H1 (cell line): ENCODE measurements at regions not wholly inside any gene's neighbourhood (a gene's known extent, or its start where the extent isn't known, plus 50 kb on each side); places are given as distances from the start of the nearest gene placed in this dataset.

Source experiments
- CTCF ChIA-PET: fragments of 300-600 bp; sonication (Branson Sonifier 250); formaldehyde crosslinking; loops from one replicate; lab custom pipeline; 2021; ENCODE audit not compliant: partially characterized antibody; lab: Charles Lee
- POLR2A ChIA-PET: fragments of 300-600 bp; sonication (Branson Sonifier 250); formaldehyde crosslinking; loops from one replicate; lab custom pipeline; 2021; ENCODE audit warnings: inconsistent platforms; ENCODE audit not compliant: partially characterized antibody; lab: Charles Lee
- DNase-seq, 2 experiments: peaks; one replicate each; pipeline versions ENCODE4 v3.0.0 to v3.0.0-alpha.2; 2010 to 2022; ENCODE audit warnings: low spot score in 2 of 2, low read depth in 1 of 2, mixed read lengths in 1 of 2
- FAIRE-seq: peaks from 2 replicates; lab custom pipeline; 2011; peaks lifted over from hg19 to GRCh38; lab: Jason Lieb, UNC
- H2AFZ ChIP-seq: 2 replicates; pipeline ENCODE4 v1.8.1; 2012; ENCODE audit warnings: low read length, inconsistent platforms
- H2AK5ac ChIP-seq: 2 replicates; pipeline ENCODE4 v1.6.1; 2013; ENCODE audit warnings: low read depth, low read length
- H2BK120ac ChIP-seq: replicated peaks from 2 replicates; pipeline ENCODE3; 2013; ENCODE audit warnings: low read depth, low read length, inconsistent platforms
- H2BK12ac ChIP-seq: 2 replicates; pipeline ENCODE4 v1.6.1; 2013; ENCODE audit warnings: low read depth, low read length
- H2BK15ac ChIP-seq: 2 replicates; pipeline ENCODE4 v1.6.1; 2013; ENCODE audit warnings: low read length
- H2BK20ac ChIP-seq: 2 replicates; pipeline ENCODE4 v1.6.1; 2013; ENCODE audit warnings: low read length
- H2BK5ac ChIP-seq: 2 replicates; pipeline ENCODE4 v1.6.1; 2013; ENCODE audit warnings: low read depth, low read length
- H3K14ac ChIP-seq: 2 replicates; pipeline ENCODE4 v1.6.1; 2013; ENCODE audit warnings: inconsistent platforms; ENCODE audit not compliant: insufficient read length
- H3K18ac ChIP-seq: 2 replicates; pipeline ENCODE4 v1.6.1; 2013; ENCODE audit warnings: low read length; ENCODE audit errors: extremely low read depth
- H3K23ac ChIP-seq: 2 replicates; pipeline ENCODE4 v1.6.1; 2013; ENCODE audit warnings: inconsistent platforms; ENCODE audit not compliant: insufficient read length
- H3K23me2 ChIP-seq: 2 replicates; pipeline ENCODE4 v1.6.1; 2013; ENCODE audit warnings: low read depth, low read length
- H3K27ac ChIP-seq: 2 replicates; pipeline ENCODE4 v1.6.1; 2011; ENCODE audit warnings: low read depth, low read length, inconsistent platforms
- H3K27me3 ChIP-seq, 4 experiments: replicated peaks in 1 of 4; 1 replicate in 1 of 4; 2 replicates in 3 of 4; pipeline versions ENCODE4 v1.6.1 to v1.8.1; 2011 to 2013; ENCODE audit warnings: low read length in 3 of 4, mild to moderate bottlenecking in 3 of 4, inconsistent platforms in 2 of 4, mixed read lengths in 2 of 4, moderate library complexity in 1 of 4; ENCODE audit not compliant: control insufficient read depth in 3 of 4, insufficient read depth in 3 of 4; ENCODE audit errors: extremely low read depth in 1 of 4
- H3K36me3 ChIP-seq, 4 experiments: 2 replicates each; pipeline versions ENCODE4 v1.6.1 to v1.8.1; 2011 to 2013; ENCODE audit warnings: mild to moderate bottlenecking in 4 of 4, low read length in 3 of 4, moderate library complexity in 2 of 4, control low read depth in 1 of 4, inconsistent platforms in 1 of 4; ENCODE audit not compliant: insufficient read depth in 4 of 4, control insufficient read depth in 2 of 4
- H3K4ac ChIP-seq: replicated peaks from 2 replicates; pipeline ENCODE3; 2013; ENCODE audit warnings: low read length, low read depth, mixed read lengths, inconsistent platforms; ENCODE audit not compliant: insufficient read length
- H3K4me1 ChIP-seq, 4 experiments: replicated peaks in 1 of 4; 1 replicate in 1 of 4; 2 replicates in 3 of 4; pipeline versions ENCODE4 v1.6.1 to v1.8.1; 2011 to 2013; ENCODE audit warnings: low read length in 3 of 4, inconsistent platforms in 2 of 4, mixed read lengths in 1 of 4; ENCODE audit not compliant: insufficient read depth in 4 of 4, control insufficient read depth in 3 of 4
- H3K4me2 ChIP-seq, 2 experiments: 2 replicates each; pipeline versions ENCODE4 v1.6.1 to v1.8.1; 2011 to 2013; ENCODE audit warnings: low read depth in 2 of 2, low read length in 2 of 2, control low read depth in 1 of 2, inconsistent platforms in 1 of 2, mild to moderate bottlenecking in 1 of 2; ENCODE audit not compliant: insufficient read depth in 1 of 2
- H3K4me3 ChIP-seq, 4 experiments: fragments of 200-600, 300-600 bp in 1 of 4; sonication (generic), shearing (Covaris generic), sonication (Bioruptor Twin) in 1 of 4; 2 replicates each; pipeline versions ENCODE4 v1.5.1 to v1.8.1; 2011 to 2016; ENCODE audit warnings: low read length in 4 of 4, low read depth in 3 of 4, control low read depth in 2 of 4, inconsistent platforms in 2 of 4, mild to moderate bottlenecking in 2 of 4, mixed read lengths in 1 of 4, moderate library complexity in 1 of 4; ENCODE audit not compliant: insufficient read depth in 2 of 4; ENCODE audit errors: extremely low read depth in 1 of 4
- H3K56ac ChIP-seq: replicated peaks from 2 replicates; pipeline ENCODE3; 2013; ENCODE audit warnings: low read depth, mild to moderate bottlenecking, mixed read lengths, low read length, inconsistent platforms; ENCODE audit not compliant: insufficient read length
- H3K79me1 ChIP-seq: 2 replicates; pipeline ENCODE4 v1.6.1; 2013; ENCODE audit warnings: low read depth, low read length, control low read depth
- H3K79me2 ChIP-seq, 2 experiments: 2 replicates each; pipeline versions ENCODE4 v1.6.1 to v1.8.1; 2012 to 2013; ENCODE audit warnings: low read length in 2 of 2, mild to moderate bottlenecking in 2 of 2, inconsistent platforms in 1 of 2; ENCODE audit not compliant: insufficient read depth in 2 of 2, control insufficient read depth in 1 of 2
- H3K9ac ChIP-seq, 4 experiments: replicated peaks in 1 of 4; 1 replicate in 1 of 4; 2 replicates in 3 of 4; pipeline versions ENCODE4 v1.6.1 to v1.8.1; 2011 to 2013; ENCODE audit warnings: low read depth in 3 of 4, low read length in 3 of 4, control low read depth in 2 of 4, mild to moderate bottlenecking in 2 of 4, moderate library complexity in 2 of 4, inconsistent platforms in 1 of 4; ENCODE audit errors: extremely low read depth in 1 of 4
- H3K9me3 ChIP-seq, 2 experiments: 2 replicates each; pipeline versions ENCODE4 v1.6.1 to v1.8.1; 2012 to 2013; ENCODE audit warnings: mild to moderate bottlenecking in 2 of 2, moderate library complexity in 2 of 2, control low read depth in 1 of 2, inconsistent platforms in 1 of 2, low read depth in 1 of 2, low read length in 1 of 2, mixed read lengths in 1 of 2; ENCODE audit not compliant: insufficient read depth in 2 of 2
- H4K20me1 ChIP-seq, 2 experiments: replicated peaks in 1 of 2; 2 replicates each; pipeline versions ENCODE3 to v1.8.1; 2011 to 2013; ENCODE audit warnings: inconsistent platforms in 2 of 2, low read length in 2 of 2, mild to moderate bottlenecking in 1 of 2; ENCODE audit not compliant: insufficient read depth in 2 of 2, control insufficient read depth in 1 of 2
- H4K5ac ChIP-seq: 2 replicates; pipeline ENCODE4 v1.6.1; 2013; ENCODE audit warnings: low read length, low read depth, mixed read lengths, inconsistent platforms; ENCODE audit not compliant: insufficient read length
- H4K8ac ChIP-seq: 2 replicates; pipeline ENCODE4 v1.8.0; 2013; ENCODE audit warnings: mild to moderate bottlenecking, moderate library complexity, low read length, inconsistent platforms; ENCODE audit not compliant: insufficient read depth; ENCODE audit errors: extremely low read depth
- H4K91ac ChIP-seq: replicated peaks from 2 replicates; pipeline ENCODE3; 2013; ENCODE audit warnings: low read length, mixed read lengths, inconsistent platforms; ENCODE audit not compliant: insufficient read length
- ATF3 ChIP-seq: IDR thresholded peaks from 2 replicates; pipeline ENCODE4 v1.6.1; 2011; ENCODE audit warnings: low read depth, mild to moderate bottlenecking, low read length; ENCODE audit not compliant: insufficient read depth
- CREB1 ChIP-seq: IDR thresholded peaks from 2 replicates; pipeline ENCODE4 v1.6.1; 2012; ENCODE audit warnings: inconsistent platforms
- EGR1 ChIP-seq: IDR thresholded peaks from 2 replicates; pipeline ENCODE4 v1.6.1; 2011; ENCODE audit warnings: low read depth, low read length, borderline replicate concordance
- GABPA ChIP-seq: IDR thresholded peaks from 2 replicates; pipeline ENCODE4 v1.6.1; 2011; ENCODE audit warnings: mild to moderate bottlenecking, low read length, moderate library complexity, borderline replicate concordance; ENCODE audit not compliant: insufficient read depth
- PHF8 ChIP-seq: fragments of 200-600 bp; sonication (generic); conservative IDR thresholded peaks from 2 replicates; pipeline ENCODE4 v1.7.1; 2012; ENCODE audit warnings: low read depth, mild to moderate bottlenecking, inconsistent platforms, low read length, moderate library complexity
- POLR2A ChIP-seq, 2 experiments: IDR thresholded peaks; 1 replicate in 1 of 2; 2 replicates in 1 of 2; pipeline ENCODE4 v1.6.1; 2011; ENCODE audit warnings: low read depth in 2 of 2, low read length in 2 of 2, mild to moderate bottlenecking in 2 of 2; ENCODE audit errors: control extremely low read depth in 1 of 2
- POLR2AphosphoS5 ChIP-seq: IDR thresholded peaks from 2 replicates; pipeline ENCODE4 v1.6.1; 2011; ENCODE audit warnings: low read depth, low read length
- RAD21 ChIP-seq, 2 experiments: IDR thresholded peaks in 1 of 2; conservative IDR thresholded peaks in 1 of 2; 2 replicates each; pipeline ENCODE4 v1.6.1; 2011; ENCODE audit warnings: low read depth in 2 of 2, low read length in 2 of 2, improper control_type of control experiment in 1 of 2, inconsistent platforms in 1 of 2, mild to moderate bottlenecking in 1 of 2, moderate library complexity in 1 of 2
- RFX5 ChIP-seq: IDR thresholded peaks from 2 replicates; pipeline ENCODE4 v1.6.1; 2011; ENCODE audit warnings: low read depth, low read length, improper control_type of control experiment, borderline replicate concordance
- RNF2 ChIP-seq: fragments of 200-900, 300-1000 bp; sonication (generic); IDR thresholded peaks from 2 replicates; pipeline ENCODE4 v1.7.1; 2016; ENCODE audit warnings: borderline replicate concordance, low read depth, mild to moderate bottlenecking, antibody characterized with exemption, low read length; ENCODE audit not compliant: poor library complexity, severe bottlenecking; ENCODE audit errors: missing control alignments
- SIX5 ChIP-seq: IDR thresholded peaks from 2 replicates; pipeline ENCODE4 v1.6.1; 2011; ENCODE audit warnings: mild to moderate bottlenecking, low read depth, low read length
- SP2 ChIP-seq: IDR thresholded peaks from 2 replicates; pipeline ENCODE4 v1.6.1; 2012; ENCODE audit warnings: mild to moderate bottlenecking, low read length, inconsistent platforms
- TAF1 ChIP-seq: IDR thresholded peaks from 2 replicates; pipeline ENCODE4 v1.6.1; 2011; ENCODE audit warnings: mild to moderate bottlenecking, low read depth, low read length

GRCh38 chr4:23567338-23567737 lies 322.5 kb downstream of the PPARGC1A start:
- Histone ChIP-seq H3K14ac (no peak overlapping the region), H4K20me1 (no peaks in the 10 kb centered on the region)
- TF ChIP-seq PHF8, result no peak
- TF ChIP-seq GABPA, result no peak
- TF ChIP-seq POLR2A (IDR thresholded peaks at IDR 0.05; ENCODE audit: control extremely low read depth in 1 of 2, low read depth in 2 of 2, low read length in 2 of 2), result no peak
- no peak for TF ChIP-seq SP2
- no peak for TF ChIP-seq RNF2
- TF ChIP-seq RFX5, result no peak
- TF ChIP-seq ATF3, result no peak
- TF ChIP-seq CREB1, result no peak
- TF ChIP-seq TAF1, result no peak
- no peak for TF ChIP-seq EGR1
- TF ChIP-seq SIX5, result no peak
- TF ChIP-seq RAD21 (IDR thresholded peaks at IDR 0.05 in 1 of 2, conservative IDR thresholded peaks at IDR 0.05 in 1 of 2; ENCODE audit: low read depth in 2 of 2, low read length in 2 of 2), result no peak
- no peak for TF ChIP-seq POLR2AphosphoS5
- TF ChIP-seq, all 59 proteins: peak for 0
- H2AK5ac ChIP-seq, result no peak overlapping the region
- POLR2A ChIA-PET, result no interaction called here
- H4K5ac ChIP-seq, result no peak overlapping the region
- H2AFZ ChIP-seq, result no peak overlapping the region
- H2BK12ac ChIP-seq, result no peak overlapping the region
- no peak for DNase-seq
- H3K18ac ChIP-seq, result no peak overlapping the region
- no peaks in the 10 kb centered on the region for H3K79me1 ChIP-seq
- CTCF ChIA-PET, result no interaction called here
- no peak overlapping the region for H2BK120ac ChIP-seq
- H3K4me2 ChIP-seq, result no peak overlapping the region
- no peak overlapping the region for H2BK15ac ChIP-seq
- H2BK20ac ChIP-seq, result no peak overlapping the region
- H3K27ac ChIP-seq, result no peak overlapping the region
- no peak overlapping the region for H3K4me3 ChIP-seq
- no peak for FAIRE-seq
- H3K23ac ChIP-seq, result no peak overlapping the region
- H3K56ac ChIP-seq, result no peak overlapping the region
- no peaks in the 10 kb centered on the region for H3K27me3 ChIP-seq
- H3K79me2 ChIP-seq, result no peaks in the 10 kb centered on the region
- H4K8ac ChIP-seq, result no peak overlapping the region; the same call in 1 of the 2 replicates
- H4K91ac ChIP-seq, result no peak overlapping the region
- no peaks in the 10 kb centered on the region for H3K36me3 ChIP-seq
- no peaks in the 10 kb centered on the region for H3K23me2 ChIP-seq
- H3K9me3 ChIP-seq, result no peaks in the 10 kb centered on the region; a peak in 1 of 4 replicates
- peaks cover 0 to 2% (median 0%) of the 10 kb centered on the region in 4 experiments; a peak in 2 of 7 replicates for H3K4me1 ChIP-seq
- H3K9ac ChIP-seq, result no peak overlapping the region
- no peak overlapping the region for H2BK5ac ChIP-seq
- no peak overlapping the region for H3K4ac ChIP-seq
